ENCODE measurements at regions not wholly inside any gene's neighbourhood (a gene's known extent, or its start where the extent isn't known, plus 50 kb on each side); places are given as distances from the start of the nearest gene placed in this dataset.

DNA sequence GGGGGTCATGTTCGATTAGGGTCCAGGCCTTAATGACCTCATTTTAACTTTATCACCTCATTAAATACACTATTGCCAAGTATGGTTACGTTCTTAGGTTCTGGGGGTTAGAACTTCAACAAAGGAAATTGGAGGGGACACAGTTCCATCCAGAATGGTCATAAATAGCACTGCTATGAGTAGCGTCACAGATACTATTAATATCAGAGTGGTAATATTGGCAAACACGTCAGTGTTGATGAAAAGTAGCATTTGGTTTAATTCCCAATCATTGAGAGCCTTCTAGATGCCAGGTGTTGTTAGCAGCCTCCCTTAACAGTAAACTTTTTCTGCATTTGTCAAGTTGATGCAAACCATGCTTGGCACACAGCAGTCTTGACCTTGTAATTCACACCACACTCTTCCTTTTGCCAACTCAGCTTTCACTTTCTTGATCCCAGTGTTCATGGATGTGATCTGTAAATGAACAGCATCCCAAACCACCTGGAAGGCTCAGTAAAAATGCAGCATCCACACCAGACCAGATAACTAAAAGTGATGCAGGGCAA is 912.5 kb upstream of the TENM3 start:
- DNase-seq, result no peak
- in situ Hi-C loops (cut with HindIII; ENCODE audit: low pct_ligation_motif_present, low pct_unique_long_range_greater_than_20kb, low sequenced_read_pairs), result no loop called here

DNA sequence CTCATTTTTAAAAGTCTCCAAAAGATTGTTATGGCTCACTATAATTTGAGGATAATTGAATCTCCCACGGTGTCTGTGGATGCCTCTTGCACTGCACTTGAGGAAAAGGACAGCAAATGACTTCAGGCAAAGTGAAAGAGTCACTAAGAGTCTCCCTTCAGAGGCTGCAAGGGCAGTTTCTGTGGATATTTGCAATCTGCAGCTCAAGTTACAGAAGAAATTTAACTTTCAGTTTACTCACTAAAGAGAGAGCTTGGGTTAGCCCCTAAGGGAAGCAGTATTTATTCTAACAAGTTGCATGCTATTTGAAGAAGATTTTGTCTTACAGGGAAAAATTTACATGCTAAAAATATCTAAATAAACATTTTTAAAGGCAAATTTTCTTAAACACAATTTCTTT is 912.0 kb upstream of the TENM3 start:
- DNase-seq, result no peak
- in situ Hi-C loops (cut with HindIII; ENCODE audit: low pct_ligation_motif_present, low pct_unique_long_range_greater_than_20kb, low sequenced_read_pairs), result no loop called here

DNA sequence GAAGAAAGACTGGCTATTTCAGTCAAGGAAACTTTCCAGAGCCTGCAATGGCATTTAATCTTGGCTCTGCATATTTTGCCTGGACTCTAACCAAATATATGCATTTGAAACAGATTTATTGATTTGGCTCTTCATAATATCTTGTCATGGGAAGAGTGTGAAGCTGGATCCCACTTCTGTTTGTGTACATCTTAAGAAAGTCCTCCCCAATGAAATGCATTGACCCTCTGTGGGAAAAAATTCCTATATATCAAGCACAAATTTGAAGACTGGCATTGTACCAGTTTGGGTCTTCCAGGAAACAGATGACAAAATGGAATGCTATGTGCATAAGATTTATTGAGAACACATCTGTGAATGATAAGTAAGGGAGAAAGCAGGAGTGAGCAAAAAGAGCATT is 897.3 kb upstream of the TENM3 start:
- in situ Hi-C loops (cut with HindIII; ENCODE audit: low pct_ligation_motif_present, low pct_unique_long_range_greater_than_20kb, low sequenced_read_pairs), result no loop called here
- no peak for DNase-seq

DNA sequence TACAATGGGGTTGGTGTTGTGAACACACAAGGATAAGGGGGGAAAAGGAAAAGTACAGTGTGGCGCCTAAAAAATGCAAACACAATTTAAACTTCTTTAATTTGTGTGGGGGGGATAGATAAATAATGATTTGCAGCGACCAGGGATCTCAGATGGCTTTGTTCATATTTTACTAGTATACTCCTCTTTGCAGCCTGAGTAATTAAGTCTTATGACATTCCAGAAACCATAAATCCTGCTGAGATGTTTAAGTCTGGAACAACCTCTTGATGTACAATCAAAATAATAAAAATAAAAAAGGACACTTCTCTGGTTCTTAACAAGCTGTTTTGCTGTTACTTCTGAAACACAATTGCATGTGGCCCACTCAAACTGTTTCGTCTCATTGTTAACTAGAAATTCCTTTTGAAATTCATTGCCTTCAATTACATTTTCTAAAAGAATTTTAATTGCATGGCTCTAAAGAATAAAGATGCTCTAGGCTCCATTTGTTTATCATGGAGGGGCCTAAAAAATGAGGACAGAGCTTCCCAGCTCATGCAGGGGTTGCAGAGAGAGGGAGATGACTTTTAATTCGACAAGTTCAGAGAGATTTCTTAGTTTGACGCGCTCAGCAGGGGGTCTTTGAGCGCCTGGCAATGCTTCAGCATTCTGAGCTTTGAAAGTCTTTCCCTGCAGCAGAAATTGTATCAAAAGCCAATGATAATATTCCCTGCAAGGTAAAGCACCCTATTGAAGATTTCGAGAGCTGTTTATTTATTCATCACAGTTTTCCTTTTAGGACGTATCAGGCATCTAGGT is 892.4 kb upstream of the TENM3 start:
- in situ Hi-C loops (cut with HindIII; ENCODE audit: low pct_ligation_motif_present, low pct_unique_long_range_greater_than_20kb, low sequenced_read_pairs), result no loop called here

DNA sequence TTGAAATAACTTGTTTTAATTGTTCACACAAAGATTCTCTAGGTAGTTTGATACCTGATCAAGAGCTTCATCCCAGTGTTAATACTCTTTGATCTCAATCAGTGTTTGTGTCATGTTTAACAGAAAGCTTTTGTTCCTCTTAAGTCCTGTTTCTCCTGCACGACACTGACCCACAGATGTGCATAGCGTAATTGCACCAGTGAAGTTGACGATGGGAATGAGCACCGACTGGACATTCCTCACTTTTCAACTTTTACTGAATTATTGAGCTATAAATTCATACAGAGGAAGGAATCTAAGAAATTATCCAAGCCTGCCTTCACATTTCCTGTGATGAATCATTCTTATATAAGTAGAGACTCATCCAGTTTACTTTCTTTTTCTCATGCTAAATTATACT is 878.7 kb upstream of the TENM3 start:
- DNase-seq, result no peak
- in situ Hi-C loops (cut with HindIII; ENCODE audit: low pct_ligation_motif_present, low pct_unique_long_range_greater_than_20kb, low sequenced_read_pairs), result no loop called here

More for the DNA sequence above, 892.4 kb upstream of the TENM3 start:
- no peak for DNase-seq

DNA sequence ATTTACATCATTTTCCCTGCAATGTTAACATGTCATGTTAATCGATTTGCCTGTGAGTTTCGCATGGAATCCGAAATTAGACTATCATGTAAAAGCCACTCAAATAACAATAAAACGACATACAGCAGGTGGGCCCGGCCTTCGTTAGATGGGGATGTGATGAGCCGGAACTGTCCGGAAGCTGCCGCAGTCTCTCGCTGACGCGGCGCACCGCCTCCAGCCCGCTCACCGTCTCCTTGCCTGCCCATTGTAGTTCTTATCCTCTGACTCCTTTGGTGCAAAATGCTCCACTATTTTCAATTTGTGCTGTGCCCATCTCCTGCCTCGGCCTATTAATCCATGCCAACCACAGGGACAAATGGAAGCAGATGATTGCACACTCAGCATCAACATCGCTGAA is 877.5 kb upstream of the TENM3 start:
- no peak for DNase-seq
- in situ Hi-C loops (cut with HindIII; ENCODE audit: low pct_ligation_motif_present, low pct_unique_long_range_greater_than_20kb, low sequenced_read_pairs), result no loop called here

DNA sequence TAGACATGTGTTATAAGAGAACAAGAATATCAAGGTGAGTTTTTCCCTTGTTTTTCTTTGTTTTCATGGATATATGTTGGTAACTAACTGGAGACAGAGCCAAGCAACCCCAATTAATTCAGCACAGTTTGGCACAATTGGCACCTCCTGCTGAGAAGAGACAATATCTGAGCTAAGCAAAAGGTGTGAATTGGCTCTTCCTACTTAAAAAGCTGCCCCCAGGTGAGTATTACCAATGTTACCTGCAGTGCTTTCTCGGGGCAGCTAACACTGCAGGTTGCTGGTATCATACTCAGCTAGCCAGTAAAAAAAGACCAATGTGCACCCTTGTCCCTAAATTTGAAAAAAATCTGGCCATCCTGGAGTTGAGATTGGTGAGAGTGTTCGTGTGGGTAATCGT is 871.2 kb upstream of the TENM3 start:
- no peak for DNase-seq
- in situ Hi-C loops (cut with HindIII; ENCODE audit: low pct_ligation_motif_present, low pct_unique_long_range_greater_than_20kb, low sequenced_read_pairs), result no loop called here

DNA sequence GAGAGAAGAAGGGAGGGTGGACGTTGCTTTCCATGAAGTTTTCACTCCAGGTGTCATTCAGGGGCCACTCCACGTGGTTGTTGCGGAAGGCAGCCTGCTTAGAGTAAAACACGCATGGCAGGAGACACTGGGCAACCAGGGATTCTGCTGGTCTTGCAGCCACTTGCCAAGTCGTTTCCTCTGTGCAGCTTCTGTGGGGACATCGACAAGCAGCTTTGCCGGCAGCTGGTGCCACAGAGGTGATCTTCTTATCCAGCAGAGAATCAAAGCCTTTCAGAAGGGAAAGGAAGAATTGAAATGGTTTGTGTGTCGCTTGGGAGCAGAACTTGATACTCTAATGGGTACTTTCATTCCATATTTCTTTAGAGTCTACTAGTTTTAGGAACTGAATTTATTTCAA is 867.1 kb upstream of the TENM3 start:
- DNase-seq, result no peak
- in situ Hi-C loops (cut with HindIII; ENCODE audit: low pct_ligation_motif_present, low pct_unique_long_range_greater_than_20kb, low sequenced_read_pairs), result no loop called here

DNA sequence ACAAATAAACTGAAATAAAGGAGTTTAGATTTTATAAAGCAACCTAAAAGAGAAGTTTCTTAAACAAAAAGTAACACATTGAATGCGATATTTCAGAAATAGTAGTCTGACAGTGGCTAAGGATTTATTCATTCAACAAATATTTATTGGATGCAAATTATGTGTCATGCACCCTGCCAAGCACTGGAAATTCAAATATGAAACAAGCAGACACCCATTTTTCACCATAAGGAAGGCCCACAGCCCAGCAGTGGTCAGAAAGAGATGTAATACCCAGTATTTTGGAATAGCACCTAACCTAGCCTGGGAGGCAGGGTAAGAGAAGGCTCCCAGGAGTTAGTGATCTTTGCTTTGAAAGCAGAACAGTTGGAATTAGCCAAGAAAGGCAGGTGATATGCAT is 855.1 kb upstream of the TENM3 start:
- DNase-seq, result no peak
- in situ Hi-C loops (cut with HindIII; ENCODE audit: low pct_ligation_motif_present, low pct_unique_long_range_greater_than_20kb, low sequenced_read_pairs), result no loop called here

DNA sequence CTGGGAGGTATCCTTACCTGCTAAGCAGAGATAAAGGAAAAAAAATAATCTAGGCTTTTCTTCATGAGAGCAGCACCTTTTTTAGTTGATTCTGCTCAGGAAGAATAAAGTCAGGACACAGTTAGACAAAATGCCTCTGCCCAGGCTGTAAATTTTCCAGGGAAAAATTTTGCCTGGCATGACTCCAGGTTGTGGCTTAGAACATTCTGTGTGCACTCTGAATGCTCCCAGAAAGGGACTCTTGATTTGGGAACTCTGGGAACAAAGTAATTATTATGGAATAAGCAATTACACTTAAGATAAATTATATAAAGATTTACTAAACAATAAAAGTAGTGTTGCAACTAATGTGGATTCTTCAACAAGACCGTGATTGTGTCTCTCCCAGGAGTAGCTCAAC is 826.2 kb upstream of the TENM3 start:
- no peak for DNase-seq
- in situ Hi-C loops (cut with HindIII; ENCODE audit: low pct_ligation_motif_present, low pct_unique_long_range_greater_than_20kb, low sequenced_read_pairs), result no loop called here

DNA sequence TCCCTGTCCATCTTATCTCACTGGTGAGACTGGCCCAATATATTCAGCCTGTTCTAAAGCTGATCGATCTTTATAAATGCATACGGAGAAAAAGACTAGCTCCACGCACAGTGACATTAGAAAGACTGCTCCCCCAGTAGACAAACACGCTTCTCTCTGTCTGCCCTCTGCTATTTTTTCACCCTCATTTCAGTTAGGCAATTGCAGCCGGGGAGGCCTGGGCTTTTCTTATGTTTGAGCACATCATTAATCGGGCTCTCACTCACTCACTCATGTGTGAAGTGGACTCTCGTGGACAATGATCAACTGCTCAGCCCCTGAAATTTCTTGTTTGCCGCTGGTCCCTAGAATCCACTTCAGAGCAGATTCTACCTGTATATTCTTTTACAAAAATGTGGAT is 824.7 kb upstream of the TENM3 start:
- no peak for DNase-seq

DNA sequence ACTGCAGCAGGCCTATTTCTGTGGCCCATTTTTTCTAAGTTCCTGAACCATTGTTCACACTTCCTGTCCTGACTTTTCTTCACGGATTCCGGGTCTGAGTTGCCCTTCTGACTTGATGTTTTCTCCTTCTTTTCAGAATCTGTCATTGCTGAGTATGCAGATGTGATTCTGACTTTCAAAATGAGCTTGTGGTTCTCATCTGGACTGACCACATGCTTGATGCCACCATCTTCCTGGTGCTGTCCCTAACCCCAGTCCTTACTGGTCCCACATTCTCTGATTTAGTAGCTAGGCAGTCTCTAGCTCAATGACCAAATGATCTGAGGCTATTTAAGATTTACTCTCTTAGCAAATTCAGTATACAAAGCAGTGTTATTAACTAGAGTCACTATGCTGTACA is 822.3 kb upstream of the TENM3 start:
- in situ Hi-C loops (cut with HindIII; ENCODE audit: low pct_ligation_motif_present, low pct_unique_long_range_greater_than_20kb, low sequenced_read_pairs), result no loop called here

More for the DNA sequence above, 824.7 kb upstream of the TENM3 start:
- in situ Hi-C loops (cut with HindIII; ENCODE audit: low pct_ligation_motif_present, low pct_unique_long_range_greater_than_20kb, low sequenced_read_pairs), result no loop called here

DNA sequence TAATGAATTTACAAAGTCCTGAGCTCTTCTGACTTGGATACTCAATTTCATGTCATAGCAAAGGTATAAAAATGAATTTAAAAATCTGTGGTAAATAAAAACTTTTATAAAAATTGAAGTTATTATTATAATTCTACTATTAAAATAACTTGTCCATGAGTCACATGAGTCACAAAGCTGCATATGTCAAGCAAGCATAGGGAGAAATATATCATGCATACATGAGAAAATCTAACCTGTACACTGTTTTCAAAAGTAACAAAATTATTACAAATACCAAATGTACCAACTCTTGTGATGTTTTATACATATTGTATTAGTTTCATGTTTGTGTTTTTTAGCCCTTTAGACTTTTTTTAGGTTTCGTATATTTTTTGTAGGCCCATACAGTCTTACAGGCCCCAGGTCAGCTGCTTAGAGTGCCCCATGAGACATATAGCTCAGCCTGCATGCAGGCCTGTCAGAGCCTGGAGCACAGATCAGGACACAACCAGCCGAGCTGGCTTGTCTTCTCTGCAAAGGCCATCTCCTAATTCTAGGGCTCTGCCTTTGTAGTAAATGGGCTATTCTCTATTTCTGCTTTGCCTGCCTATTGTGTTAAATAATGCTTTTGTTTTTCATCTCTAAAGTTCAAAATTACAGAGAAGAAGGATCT is 818.7 kb upstream of the TENM3 start:
- in situ Hi-C loops (cut with HindIII; ENCODE audit: low pct_ligation_motif_present, low pct_unique_long_range_greater_than_20kb, low sequenced_read_pairs), result no loop called here
- DNase-seq, result no peak

More for the DNA sequence above, 822.3 kb upstream of the TENM3 start:
- DNase-seq, result no peak

DNA sequence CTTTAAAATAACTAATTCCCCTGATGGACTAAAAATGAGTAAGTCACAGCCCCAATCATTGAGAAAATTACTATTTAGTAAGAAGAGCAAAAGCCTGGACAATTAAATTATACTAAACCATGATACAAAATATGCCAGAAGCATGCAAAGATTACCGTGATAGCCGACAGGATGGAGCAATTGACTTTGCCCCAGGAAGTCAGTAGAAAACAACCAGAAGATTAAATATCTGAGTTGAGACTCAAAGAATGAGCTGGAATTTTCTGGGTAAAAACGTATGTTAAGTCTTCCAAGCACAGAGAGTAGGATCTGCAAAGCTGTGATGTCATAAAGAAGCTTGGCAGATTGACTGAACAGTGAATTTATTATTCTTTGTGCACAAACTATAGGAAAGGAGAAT is 816.1 kb upstream of the TENM3 start:
- no peak for DNase-seq
- in situ Hi-C loops (cut with HindIII; ENCODE audit: low pct_ligation_motif_present, low pct_unique_long_range_greater_than_20kb, low sequenced_read_pairs), result no loop called here

DNA sequence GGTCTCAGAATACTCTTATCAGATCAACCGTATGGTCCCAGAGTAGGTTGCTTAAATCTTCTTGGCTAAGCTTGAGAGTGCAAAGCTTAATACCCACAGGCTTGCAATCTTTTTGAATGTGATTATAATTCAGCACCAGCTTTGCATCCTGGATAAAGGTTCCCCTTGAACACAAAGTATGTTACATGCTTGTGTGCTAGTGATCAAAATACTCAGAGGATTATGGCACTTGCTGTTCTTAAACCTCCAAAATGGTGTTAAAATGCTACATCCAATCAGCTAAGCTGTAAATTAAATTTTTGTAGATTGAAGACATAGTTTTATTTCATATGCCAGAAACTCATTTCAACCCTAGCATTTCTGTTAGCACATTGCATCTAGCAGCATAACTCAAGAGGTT is 812.2 kb upstream of the TENM3 start:
- in situ Hi-C loops (cut with HindIII; ENCODE audit: low pct_ligation_motif_present, low pct_unique_long_range_greater_than_20kb, low sequenced_read_pairs), result no loop called here
- no peak for DNase-seq

DNA sequence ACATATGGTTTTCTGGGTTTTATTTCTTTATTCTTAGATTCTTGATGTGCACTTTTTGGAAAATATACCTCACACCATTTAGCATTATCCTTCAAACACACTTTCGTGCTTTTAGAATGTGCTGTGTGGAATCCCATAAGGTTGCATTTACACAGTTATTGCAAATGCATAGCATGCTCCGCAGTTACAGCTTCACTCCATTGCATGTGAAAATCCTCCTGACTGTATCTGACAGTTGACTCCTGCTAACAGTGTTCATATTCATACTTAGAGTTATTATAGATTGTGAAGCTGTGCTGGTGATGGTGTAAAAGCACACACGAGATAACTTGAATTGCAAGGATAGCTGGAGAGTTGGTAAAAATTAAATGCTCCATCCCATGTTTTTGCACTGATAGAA is 811.5 kb upstream of the TENM3 start:
- no peak for DNase-seq
- in situ Hi-C loops (cut with HindIII; ENCODE audit: low pct_ligation_motif_present, low pct_unique_long_range_greater_than_20kb, low sequenced_read_pairs), result no loop called here

DNA sequence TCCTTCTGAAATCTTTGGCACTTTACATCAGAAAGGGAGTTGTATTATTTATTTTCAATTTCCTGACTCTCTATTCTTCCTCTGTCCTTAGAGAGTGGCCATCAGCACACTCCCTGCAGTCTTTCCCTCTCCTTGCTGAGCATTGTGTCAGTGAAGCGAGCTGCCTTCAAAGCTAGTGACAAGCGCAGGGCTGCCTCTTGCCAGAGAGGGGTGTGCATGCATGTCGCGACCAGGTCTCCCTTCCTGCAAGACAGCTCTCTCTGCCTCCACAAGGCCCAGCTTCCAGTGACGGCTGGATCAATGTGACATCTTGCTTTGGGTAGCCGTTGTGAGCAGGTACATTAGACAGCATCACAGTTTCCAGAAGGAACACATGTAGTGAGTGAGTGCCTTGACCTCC is 810.9 kb upstream of the TENM3 start:
- DNase-seq, result no peak
- in situ Hi-C loops (cut with HindIII; ENCODE audit: low pct_ligation_motif_present, low pct_unique_long_range_greater_than_20kb, low sequenced_read_pairs), result no loop called here

DNA sequence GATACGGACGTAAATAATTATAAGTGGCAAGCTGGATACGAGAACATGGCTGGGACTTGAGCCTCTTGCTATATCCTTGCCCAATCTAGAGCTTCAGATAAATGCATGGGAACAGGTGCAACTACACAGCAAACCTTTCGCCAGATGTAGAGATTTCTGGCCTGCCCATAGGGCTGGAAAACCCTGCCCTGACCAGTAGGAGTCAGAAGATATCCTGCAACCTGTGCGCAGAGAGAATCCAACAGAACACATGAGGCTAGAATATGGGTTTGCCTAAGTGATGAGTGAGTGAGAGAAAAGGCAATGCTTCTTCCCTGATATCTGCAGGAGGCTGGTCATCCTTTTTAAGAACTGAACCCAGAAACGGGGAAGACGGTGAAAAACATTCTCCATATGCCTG is 805.3 kb upstream of the TENM3 start:
- DNase-seq, result no peak
- in situ Hi-C loops (cut with HindIII; ENCODE audit: low pct_ligation_motif_present, low pct_unique_long_range_greater_than_20kb, low sequenced_read_pairs), result no loop called here

DNA sequence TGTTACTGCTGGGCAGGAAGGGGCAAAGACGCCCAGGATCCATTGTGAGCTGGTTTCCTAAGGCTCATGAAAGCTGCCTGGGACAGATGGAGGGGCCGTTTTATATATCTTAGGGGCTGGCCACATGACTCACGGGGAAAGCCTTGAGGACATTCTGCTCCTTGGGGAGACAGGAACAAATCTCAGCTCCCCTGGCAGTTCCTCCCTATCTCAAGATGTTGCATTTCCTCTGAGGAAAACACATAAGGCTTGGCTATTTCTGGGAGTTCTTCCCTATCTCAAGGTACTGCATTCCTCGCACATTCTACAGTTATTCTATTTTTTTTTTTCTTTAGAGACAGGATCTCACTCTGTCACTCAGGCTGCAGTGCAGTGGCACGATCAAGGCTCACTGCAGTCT is 804.6 kb upstream of the TENM3 start:
- DNase-seq, result no peak
- in situ Hi-C loops (cut with HindIII; ENCODE audit: low pct_ligation_motif_present, low pct_unique_long_range_greater_than_20kb, low sequenced_read_pairs), result no loop called here

DNA sequence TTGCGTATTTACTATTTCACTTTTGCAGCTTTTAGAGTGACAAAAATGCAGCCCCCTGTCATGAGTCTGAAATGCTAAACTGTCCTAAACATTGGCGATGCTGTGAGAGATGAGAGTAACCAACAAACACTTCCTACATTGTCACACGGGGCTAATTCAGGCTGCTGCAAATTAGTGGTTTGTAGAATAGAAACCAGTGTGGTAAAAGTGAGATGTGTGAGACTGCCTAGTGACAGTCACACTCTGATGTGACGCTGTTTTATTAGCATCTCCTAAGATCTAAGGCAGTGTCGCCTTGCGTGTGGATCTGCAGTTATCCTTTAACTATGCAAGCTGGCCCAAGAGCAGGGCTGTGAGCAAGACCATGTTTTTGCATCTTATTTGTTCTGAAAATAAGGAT is 800.2 kb upstream of the TENM3 start:
- DNase-seq, result no peak
- in situ Hi-C loops (cut with HindIII; ENCODE audit: low pct_ligation_motif_present, low pct_unique_long_range_greater_than_20kb, low sequenced_read_pairs), result no loop called here
